AG09309 (cell line): ENCODE measurements at regions not wholly inside any gene's neighbourhood (a gene's known extent, or its start where the extent isn't known, plus 50 kb on each side); places are given as distances from the start of the nearest gene placed in this dataset.

Experiments used
- DNase-seq: peaks from one replicate; pipeline ENCODE4 v3.0.0-alpha.2; 2010; ENCODE audit warnings: low read depth
- H3K4me3 ChIP-seq: 2 replicates; pipeline ENCODE4 v1.5.1; 2011; ENCODE audit warnings: mild to moderate bottlenecking, low read depth, low read length, moderate library complexity; ENCODE audit not compliant: control insufficient read depth
- TF ChIP-seq, protein P1 (sequence below): IDR thresholded peaks from 2 replicates; pipeline ENCODE4 v1.5.1; 2011; ENCODE audit warnings: mild to moderate bottlenecking, low read depth, low read length, inconsistent platforms; ENCODE audit not compliant: insufficient read depth, control insufficient read depth; ENCODE audit errors: missing control alignments

DNA sequence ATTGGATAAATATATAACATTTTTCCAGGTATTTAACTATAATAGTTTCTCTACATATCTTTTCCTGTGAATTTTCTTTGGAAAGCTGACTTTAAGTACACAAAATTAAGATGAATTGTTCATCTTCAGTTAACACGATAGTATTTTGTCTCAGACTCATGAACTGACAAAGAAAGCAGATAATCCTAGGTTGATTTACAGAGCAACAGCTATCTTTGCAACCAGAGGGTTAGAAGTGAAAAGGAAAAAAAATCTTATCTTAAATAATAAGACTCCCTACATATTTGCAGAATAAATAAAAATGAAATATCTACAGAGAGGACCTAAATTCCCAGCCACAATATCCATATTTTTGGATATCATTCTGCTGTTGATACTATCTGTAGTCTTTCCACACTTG is 350.2 kb upstream of the GRM7 start:
- no peak overlapping the region for H3K4me3 ChIP-seq
- DNase-seq: no peak
- TF ChIP-seq, protein P1, sequence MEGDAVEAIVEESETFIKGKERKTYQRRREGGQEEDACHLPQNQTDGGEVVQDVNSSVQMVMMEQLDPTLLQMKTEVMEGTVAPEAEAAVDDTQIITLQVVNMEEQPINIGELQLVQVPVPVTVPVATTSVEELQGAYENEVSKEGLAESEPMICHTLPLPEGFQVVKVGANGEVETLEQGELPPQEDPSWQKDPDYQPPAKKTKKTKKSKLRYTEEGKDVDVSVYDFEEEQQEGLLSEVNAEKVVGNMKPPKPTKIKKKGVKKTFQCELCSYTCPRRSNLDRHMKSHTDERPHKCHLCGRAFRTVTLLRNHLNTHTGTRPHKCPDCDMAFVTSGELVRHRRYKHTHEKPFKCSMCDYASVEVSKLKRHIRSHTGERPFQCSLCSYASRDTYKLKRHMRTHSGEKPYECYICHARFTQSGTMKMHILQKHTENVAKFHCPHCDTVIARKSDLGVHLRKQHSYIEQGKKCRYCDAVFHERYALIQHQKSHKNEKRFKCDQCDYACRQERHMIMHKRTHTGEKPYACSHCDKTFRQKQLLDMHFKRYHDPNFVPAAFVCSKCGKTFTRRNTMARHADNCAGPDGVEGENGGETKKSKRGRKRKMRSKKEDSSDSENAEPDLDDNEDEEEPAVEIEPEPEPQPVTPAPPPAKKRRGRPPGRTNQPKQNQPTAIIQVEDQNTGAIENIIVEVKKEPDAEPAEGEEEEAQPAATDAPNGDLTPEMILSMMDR: no peak

DNA sequence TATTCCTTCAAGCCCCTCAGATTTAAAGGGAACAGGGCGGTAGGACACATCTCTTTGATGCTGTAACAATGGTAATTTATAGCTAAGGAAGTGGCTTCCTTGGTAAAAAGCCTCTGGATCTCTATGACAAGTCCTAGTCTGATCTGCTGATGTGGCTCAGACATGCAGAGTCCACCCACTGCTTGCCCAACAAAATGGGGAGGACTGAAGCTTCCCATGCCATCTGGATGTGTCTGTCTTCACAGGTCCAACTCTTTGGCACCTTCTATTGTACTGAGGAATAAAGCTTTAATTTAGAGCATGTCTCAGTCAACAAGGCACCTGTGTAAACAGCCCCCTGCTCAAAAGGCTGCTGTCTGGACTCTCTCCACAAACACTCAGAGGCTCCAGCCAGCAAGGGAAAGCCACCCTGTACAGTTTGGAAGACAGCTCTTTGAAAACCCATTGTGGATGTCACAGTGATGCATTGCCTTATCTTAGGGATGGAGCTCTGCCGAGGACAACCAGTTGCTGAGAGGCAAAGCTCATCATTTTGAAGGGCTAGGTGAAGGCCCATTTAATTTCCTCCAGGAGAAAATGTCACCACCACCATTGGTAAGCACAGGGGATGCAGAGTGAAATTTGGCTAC is 348.6 kb upstream of the GRM7 start:
- TF ChIP-seq, protein P1: no peak
- no peak for DNase-seq
- H3K4me3 ChIP-seq: no peak overlapping the region

DNA sequence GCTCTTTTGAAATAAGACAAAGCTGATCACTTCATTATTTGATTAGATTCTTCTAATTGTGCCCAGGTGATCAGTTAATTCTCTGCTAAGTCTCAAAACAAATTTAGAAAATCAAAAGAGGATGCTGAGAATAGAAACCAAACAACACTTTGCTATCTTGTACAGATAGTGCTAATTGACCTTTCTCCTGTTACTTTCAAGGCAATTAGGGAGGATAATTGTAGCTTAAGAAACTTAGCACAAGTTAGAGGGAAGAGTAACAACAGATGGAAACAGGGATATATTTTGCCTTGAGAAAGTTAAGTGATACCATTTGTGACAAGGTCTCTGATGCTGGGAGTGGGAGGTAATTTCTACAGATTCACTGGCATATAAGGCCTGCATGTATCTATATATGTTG is 344.8 kb upstream of the GRM7 start:
- TF ChIP-seq, protein P1: no peak
- no peak for DNase-seq
- H3K4me3 ChIP-seq: no peak overlapping the region

DNA sequence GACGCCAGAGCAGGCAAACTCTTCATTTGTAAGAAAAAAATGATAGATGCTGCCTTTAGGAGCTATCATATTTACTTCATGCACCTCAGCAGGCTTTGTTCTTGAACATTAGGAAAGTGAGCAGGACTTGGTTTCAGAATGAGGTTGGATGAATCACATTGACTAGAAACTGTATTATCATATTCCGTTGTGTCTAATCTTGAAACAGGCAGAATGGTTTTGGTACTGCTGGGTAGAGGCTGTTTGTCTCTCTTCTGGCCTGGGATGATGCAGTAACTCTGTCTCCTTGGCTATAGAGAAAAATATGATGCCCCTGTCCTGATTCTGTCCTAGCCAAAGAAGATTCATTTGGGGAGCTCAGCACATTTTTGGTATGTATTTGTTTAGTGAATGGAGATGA is 344.2 kb upstream of the GRM7 start:
- H3K4me3 ChIP-seq: no peak overlapping the region
- DNase-seq: no peak
- TF ChIP-seq, protein P1: no peak

DNA sequence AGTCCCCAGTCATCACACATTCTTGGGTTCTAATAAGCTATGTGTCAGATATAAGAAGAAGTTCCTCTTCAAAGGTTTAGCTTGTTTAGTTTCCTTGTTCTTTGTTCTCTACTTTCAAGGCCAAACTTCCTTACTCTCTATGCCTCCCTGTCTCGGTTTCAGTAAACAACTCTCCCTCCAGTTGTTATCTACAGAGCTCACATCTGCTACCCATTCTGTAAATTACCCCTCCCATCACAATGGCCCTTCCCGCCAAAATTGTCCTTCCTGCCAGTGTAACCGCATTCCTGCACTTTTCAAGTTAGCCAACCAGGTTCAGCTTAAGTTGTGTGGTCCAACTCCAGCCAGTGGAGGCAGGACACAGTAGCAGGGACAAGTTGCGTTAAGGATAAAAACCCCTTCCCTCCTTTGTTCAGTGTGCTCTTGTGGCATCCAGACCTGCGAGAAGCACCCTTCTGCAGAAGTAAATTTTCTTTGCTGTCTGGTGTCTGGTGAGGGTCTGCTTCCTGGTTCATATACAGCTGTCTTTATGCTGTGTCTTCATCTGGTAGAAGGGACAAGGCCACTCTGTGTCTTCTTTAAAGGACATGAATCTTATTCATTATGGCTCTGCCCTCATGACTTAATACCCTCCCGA is 342.1 kb upstream of the GRM7 start:
- TF ChIP-seq, protein P1: no peak
- DNase-seq: no peak
- no peak overlapping the region for H3K4me3 ChIP-seq

DNA sequence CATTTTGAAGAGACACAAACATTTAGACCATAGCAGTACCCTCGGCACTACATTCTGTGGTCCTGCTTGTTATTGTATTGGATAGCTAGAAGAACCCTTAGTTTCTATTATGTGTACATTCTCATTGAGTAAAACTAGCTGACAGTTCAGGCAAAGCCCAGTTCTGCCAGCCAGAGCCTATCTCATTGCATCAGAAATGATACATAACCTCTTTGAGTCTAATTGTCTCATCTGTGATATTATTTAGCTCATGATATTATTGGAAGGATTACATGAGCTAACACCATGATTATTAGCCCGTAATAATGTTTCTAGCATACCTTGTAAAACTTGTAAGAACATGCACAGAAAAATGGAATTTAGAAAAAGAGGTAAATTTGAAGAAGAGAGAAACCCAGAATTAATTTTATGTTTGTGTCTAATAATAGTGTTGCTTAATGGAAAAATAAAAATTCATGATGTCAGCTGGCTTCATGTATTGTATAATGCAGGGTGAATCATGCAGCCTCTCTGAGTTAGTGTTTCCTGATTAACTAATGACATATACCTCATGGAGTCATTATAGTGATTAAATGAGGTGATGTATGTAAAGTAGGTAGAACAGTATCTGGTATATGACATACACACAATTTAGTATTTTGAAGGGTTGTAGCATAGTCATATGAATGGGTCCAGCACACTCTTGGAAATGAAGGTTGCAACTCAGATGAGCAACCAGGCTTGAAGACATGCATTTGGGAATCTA is 339.4 kb upstream of the GRM7 start:
- H3K4me3 ChIP-seq: no peak overlapping the region
- DNase-seq: no peak

More for the DNA sequence above, 339.4 kb upstream of the GRM7 start:
- TF ChIP-seq, protein P1: no peak
